Right lobe of liver (tissue), 4 donors: ENCODE measurements at regions not wholly inside any gene's neighbourhood (a gene's known extent, or its start where the extent isn't known, plus 50 kb on each side); places are given as distances from the start of the nearest gene placed in this dataset.

Experiments
- POLR2A ChIP-seq: fragments of 450-650 bp; IDR thresholded peaks from one replicate; pipeline ENCODE4 v1.6.1; 2017; ENCODE audit warnings: antibody characterized with exemption, mild to moderate bottlenecking
- TF ChIP-seq, protein P1 (sequence below), 4 donors: fragments of 200-600 bp in 3 of 4; fragments of 450-650 bp in 1 of 4; IDR thresholded peaks; one replicate each; pipeline versions ENCODE4 v1.5.1 to v1.8.0; 2016 to 2022; ENCODE audit warnings: antibody characterized with exemption in 4 of 4, mild to moderate bottlenecking in 2 of 4
- donor health status: DM: no; HTN: no; CAD: no.
- donor health status: DM: no; HTN: no; CAD: no.
- donor health status: DM: no; HTN: yes; CAD: no.

- no peak for TF ChIP-seq POLR2A
- TF ChIP-seq, protein P1, sequence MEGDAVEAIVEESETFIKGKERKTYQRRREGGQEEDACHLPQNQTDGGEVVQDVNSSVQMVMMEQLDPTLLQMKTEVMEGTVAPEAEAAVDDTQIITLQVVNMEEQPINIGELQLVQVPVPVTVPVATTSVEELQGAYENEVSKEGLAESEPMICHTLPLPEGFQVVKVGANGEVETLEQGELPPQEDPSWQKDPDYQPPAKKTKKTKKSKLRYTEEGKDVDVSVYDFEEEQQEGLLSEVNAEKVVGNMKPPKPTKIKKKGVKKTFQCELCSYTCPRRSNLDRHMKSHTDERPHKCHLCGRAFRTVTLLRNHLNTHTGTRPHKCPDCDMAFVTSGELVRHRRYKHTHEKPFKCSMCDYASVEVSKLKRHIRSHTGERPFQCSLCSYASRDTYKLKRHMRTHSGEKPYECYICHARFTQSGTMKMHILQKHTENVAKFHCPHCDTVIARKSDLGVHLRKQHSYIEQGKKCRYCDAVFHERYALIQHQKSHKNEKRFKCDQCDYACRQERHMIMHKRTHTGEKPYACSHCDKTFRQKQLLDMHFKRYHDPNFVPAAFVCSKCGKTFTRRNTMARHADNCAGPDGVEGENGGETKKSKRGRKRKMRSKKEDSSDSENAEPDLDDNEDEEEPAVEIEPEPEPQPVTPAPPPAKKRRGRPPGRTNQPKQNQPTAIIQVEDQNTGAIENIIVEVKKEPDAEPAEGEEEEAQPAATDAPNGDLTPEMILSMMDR (IDR thresholded peaks at IDR 0.05) = no peak
Measured at GRCh38 chr7:156540619-156541165, 99.9 kb upstream of the RNF32 start.
